ENCODE measurements at regions not wholly inside any gene's neighbourhood (a gene's known extent, or its start where the extent isn't known, plus 50 kb on each side); places are given as distances from the start of the nearest gene placed in this dataset.
"Not testable (repeated sequence)": the region's sequence is repeated elsewhere in the genome, so short reads cannot be mapped to it uniquely, and the experiment has no call there.

DNA sequence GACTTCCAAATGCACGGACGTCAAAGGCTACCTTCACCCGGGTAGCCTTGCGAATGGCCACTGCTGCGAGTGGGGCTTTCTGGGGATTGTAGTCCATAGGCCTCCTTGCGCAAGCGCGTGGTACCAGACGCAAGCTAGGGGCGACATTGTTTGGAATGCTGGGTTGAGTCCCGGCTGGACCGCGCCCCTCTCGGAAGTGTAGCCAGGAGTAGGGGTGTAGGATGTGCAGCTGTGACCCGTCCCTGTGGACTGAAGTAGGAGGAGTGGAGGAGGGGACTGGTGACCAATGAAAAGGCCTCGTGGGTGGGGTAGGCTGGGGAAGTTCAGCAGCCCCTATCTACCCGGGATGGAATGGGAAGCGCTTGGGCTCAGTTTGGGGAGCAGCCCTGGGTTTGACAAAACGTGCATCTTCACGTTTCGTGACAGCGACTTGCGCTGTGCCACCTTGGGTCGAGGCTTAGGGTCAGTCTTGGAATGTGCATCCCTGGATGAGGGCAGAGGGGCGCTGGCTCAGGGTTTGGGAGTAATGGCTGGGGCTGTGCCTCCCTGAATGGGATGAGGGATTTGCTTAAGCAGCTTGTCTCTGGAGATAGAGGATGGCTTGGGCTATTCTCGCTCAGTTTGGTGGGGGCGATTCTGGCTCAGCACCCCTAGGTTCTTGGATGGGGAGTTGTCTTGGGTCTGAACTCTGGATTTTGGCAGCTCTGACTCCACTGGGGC, 111.8 kb upstream of the GPR39 start:
- peak in 1 of 11 experiments; percentile 8 for TF ChIP-seq CTCF (IDR thresholded peaks at IDR 0.05 in 8 of 11, conservative IDR thresholded peaks at IDR 0.05 in 3 of 11)
- not testable (repeated sequence) for TF ChIP-seq POLR2A (IDR thresholded peaks at IDR 0.05)

Data from spleen (tissue), 7 donors.